HG03175 (cell line): ENCODE measurements at regions not wholly inside any gene's neighbourhood (a gene's known extent, or its start where the extent isn't known, plus 50 kb on each side); places are given as distances from the start of the nearest gene placed in this dataset.
"Not testable (repeated sequence)": the region's sequence is repeated elsewhere in the genome, so short reads cannot be mapped to it uniquely, and the experiment has no call there.

ENCODE experiments used
- ATAC-seq: cut with Tn5 transposase; IDR thresholded peaks from one replicate; pipeline ENCODE4 v1.9.1; 2021; ENCODE audit warnings: mild to moderate bottlenecking, moderate library complexity; ENCODE audit not compliant: unreplicated experiment

DNA sequence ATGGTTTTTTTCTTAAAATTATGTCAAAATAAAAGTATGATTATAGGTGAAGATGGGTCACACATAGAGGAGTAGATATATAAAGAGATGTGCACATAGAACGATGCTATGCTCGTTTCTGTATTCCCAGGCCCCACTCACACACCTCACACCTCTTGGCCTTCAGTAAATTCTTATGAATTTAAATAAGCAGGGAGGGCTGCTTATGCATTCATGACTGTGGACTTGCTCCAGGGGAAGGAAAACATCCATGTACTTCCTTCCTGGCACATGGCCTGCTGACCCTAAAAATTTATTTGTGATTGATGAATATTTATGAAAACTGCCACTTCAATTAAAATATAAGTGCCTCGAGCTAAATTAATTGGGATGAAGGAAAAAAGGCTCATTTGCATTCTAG is 1306.7 kb upstream of the TMEM132C start:
- no peak for ATAC-seq

DNA sequence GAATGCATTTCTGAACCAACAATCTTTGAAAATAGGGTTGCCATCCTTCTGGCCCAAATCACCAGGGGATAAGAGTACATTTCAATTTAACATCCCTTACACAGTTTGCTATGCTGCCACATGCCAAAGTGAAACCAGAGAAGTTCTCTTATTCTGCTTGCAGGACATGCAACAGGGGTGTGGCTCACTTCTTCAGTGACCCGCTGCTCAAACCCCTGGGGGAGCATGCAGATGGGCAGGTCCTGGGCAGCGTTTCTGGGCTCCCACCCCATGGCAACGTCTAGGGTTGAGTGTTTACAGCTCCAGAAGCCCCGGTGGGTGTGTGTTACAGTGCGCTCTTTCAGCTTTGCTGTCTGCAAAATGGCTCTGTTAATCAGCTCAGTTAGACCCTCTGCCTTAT is 1306.3 kb upstream of the TMEM132C start:
- no peak for ATAC-seq

DNA sequence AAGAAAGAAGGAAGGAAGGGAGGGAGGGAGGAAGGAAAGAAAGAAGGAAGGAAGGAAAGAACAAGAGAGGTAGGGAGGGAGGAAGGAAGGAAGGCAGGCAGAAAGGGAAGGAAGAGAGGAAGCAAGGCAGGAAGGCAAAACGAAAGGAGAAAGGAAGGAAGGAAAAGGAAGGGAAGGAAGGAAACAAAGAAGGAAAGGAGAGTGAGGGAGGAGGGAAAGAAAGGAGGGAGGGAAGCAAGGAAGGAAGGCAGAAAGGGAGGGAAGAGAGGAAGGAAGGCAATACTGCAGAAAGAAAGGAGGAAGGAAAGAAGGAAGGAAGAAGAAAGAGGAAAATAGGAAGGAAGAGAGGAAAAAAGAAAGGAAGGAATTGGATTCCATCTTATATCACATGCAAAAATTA is 1303.1 kb upstream of the TMEM132C start:
- no peak for ATAC-seq

DNA sequence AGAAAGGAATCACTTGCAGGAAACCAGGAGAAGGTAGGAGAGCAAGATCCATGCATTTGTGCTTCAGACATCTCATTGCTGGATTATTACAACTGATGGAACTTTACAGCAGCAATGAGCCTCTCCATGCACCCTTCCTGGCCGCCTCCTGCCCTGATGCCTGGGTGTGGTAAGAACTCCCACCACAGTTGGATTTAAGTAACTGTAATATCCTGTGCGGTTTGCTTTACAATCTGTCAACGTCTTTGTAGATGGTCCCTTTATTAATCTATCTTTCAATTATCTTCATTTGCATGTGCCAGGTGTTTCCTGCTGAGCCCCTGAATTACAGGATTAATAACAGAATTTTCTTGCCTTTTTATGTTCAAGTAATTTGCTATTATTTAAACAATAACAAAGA is 1300.5 kb upstream of the TMEM132C start:
- ATAC-seq: no peak

DNA sequence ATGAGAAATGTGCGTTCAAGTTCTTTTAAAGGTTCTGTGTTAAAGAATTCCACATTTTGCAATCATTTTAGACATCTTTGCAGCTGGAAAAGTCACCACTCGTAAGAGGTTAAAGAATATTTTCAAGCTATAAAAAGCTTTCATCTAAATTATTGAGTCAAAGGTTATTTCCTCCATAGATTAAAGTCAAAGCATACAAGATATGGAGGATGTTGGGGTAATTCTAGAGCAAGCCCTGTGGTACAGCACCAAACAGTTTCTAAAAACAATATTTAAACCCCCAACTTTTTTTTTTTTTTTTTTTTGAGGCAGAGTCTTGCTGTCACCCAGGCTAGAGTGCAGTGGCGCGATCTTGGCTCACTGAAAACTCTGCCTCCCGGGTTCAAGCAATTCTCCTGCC is 1299.8 kb upstream of the TMEM132C start:
- no peak for ATAC-seq

DNA sequence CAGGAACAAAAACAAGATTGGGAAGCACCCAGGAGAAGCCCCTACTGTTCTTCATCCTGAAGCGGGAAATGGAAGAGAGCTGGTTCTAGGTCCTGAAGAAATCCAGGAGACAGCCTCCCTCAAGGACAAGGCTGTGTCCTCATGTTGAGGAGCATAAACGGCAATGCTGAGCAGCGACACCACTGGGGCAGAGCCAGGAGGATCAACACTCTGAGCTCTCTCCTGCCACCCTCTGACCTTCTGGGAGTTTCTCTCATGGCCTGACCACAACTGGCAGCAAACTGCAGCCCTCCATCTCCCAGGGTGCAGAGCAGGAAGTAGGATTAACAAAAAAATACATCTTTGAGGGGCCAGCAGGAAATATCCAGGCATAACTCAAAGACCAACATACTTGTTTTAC is 1292.2 kb upstream of the TMEM132C start:
- ATAC-seq: no peak

DNA sequence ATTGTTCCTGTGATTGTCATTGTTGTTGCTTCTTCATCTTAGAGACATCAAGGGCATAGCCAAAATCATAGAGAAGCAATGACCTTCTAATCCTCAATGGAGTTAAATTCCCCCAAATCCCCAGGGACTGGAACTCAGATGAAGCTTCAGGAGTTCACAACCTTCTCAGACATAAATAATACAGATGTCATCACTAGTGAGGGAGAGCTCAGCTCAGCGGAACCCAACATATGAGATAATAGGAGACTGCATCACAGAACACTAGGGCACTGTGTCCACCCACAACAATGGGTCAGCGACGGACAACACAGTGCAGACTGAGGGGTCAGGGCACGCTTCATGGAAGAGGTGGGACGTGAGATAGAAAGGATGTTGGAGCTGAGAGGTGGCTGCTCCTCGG is 1290.4 kb upstream of the TMEM132C start:
- ATAC-seq: no peak

DNA sequence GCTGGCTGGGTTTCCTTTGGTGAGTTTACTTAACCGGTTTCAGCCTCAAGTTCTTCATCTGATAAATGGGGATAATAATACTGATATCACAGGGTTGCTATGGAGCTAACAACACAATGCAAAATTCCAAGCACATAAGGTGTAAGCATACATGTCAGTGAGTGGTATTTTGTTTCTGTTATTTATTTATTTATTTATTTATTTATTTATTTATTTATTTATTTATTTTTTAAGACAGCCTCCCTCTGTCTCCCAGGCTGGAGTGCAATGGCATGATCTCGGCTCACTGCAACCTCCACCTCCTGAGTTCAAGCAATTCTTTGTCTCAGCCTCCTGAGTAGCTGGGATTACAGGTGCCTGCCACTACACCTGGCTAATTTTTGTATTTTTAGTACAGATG is 1287.4 kb upstream of the TMEM132C start:
- ATAC-seq: not testable (repeated sequence)

DNA sequence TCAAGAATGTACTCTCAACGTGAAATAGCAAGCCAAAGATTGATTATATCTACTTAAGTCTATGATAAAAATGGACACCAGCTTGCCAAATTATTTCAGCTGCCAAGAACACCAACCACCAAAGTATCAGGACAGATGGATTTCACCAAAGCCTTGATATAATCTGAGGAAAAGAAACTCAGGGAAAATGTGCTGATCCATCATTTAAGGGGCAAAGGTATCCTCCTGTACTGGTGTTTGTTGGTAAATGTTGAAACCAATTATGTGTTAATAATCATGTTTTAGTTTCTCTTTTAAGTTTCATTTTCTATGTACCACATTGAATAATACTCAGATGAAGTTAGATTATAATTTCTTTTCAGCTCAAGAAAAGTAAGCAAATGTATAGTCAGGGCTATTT is 1284.3 kb upstream of the TMEM132C start:
- no peak for ATAC-seq

DNA sequence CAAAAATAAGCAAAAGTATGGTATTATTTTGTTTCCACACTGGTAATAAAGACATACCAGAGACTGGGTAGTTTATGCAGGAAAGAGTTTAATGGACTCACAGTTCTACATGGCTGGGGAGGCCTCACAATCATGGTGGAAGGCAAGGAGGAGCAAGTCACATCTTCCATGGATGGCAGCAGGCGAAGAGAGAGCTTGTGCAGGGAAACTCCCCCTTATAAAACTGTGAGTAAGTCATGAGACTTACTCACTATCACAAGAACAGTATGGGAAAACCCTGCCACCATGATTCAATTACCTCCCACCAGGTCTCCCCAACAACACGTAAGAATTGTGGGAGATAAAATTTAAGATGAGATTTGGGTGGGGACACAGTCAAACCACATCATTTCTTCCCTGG is 1283.2 kb upstream of the TMEM132C start:
- ATAC-seq: not testable (repeated sequence)

DNA sequence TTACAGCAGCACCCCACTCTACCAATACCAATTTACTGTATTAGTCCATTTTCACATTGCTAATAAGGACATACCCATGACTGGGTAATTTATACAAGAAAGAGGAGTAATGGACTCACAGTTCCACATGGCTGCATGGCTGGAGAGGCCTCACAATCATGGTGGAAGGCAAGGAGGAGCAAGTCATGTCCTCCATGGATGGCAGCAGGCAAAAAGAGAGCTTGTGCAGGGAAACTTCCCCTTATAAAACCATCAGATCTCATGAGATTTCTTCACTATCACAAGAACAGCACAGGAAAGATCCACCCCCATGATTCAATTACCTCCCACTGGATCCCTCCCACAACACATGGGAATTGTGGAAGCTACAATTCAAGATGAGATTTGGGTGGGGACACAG is 1281.3 kb upstream of the TMEM132C start:
- ATAC-seq: not testable (repeated sequence)

DNA sequence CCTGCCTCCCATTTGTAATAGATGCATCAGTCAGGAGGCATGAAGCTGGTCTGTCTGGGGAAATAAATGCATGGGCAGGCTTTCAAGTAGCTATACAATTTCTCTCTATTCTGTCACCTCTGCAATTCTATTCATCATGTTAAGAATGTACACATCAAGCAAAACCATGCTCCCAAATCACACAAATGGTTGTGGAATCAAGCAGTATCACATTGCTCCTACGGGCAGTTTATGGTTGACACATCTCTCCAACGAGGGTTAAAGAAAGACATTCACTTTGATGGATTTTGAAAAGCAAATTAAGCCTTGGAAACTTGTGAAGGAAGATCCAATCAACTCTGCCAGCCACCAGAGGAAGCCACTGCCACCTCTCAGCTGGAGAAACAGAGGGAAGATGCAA is 1277.4 kb upstream of the TMEM132C start:
- no peak for ATAC-seq

DNA sequence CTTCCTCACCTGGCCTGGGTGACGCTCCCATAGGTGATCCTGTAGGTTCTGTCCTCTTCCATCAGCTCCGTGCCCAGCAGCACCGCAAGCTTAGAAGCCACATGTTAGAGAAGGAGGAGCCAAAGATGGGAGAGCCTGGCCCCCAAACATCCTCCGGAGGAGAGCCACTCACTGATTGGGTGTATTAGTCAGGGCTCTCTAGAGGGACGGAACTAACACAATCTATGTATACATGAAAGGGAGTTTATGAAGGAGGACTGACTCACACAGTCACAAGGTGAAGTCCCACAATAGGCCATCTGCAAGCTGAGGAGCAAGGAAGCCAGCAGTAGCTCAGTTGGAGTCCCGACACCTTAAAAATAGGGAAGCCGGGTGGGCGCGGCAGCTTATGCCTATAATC is 1273.1 kb upstream of the TMEM132C start:
- no peak for ATAC-seq

DNA sequence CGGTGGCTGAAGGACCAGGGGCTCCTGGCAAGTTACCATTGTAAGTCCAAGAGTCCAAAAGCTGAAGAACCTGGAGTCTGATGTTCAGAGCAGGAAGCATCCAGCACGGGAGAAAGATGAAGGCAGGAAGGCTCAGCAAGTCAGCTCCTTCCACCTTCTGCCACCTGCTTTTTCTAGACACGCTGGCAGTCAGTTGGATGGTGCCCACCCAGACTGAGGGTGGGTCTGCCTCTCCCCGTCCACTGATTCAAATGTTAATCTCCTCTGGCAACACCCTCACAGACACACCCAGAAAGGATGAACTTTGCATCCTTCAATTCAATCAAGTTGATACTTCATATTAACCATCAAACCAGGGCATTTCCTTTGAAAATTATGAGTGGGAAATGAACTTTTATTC is 1272.4 kb upstream of the TMEM132C start:
- no peak for ATAC-seq

DNA sequence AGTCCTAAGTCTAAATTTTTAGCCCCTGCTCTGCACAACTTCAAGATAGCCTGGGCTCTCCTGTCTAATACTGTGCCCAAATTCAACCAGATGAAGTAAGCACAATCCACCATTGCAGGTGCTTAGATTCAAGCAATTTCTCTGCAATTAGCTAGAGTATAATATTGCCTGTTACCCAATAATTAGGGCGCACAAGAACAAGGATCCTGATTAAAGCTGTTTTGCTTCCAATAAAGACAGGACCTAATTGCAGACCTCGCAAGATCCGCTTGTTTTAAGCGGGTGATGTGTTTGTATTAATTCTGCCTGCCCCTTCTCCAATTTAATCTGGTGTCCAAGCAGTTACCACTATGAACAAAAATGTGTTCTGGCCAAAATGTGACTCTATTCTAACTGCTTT is 1268.9 kb upstream of the TMEM132C start:
- ATAC-seq: no peak

DNA sequence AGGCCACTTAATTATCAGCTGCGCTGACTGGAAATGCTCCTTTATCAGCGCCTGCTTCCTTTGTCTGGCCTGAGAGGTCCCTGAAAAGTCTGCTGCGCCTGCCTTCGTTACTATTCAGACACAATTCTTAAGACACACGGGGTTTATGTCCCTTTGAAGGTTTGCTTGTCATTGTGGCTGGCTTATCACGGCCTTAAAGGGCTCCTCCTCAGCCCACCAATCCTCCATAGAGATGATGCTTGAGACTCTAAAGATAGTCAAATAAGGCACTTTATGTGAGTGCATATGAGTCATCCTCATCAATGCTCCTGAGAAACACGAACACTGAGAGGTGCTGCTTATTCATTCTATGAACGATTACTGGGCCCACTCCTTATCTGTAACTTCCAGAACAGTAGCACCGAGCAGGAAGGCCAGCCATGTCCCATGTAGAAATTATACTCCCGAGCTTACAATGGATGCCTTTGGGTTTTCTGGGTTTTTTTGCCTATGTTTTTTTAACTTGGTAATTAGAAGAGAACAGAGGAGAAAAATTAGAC is 1268.2 kb upstream of the TMEM132C start:
- ATAC-seq: no peak

DNA sequence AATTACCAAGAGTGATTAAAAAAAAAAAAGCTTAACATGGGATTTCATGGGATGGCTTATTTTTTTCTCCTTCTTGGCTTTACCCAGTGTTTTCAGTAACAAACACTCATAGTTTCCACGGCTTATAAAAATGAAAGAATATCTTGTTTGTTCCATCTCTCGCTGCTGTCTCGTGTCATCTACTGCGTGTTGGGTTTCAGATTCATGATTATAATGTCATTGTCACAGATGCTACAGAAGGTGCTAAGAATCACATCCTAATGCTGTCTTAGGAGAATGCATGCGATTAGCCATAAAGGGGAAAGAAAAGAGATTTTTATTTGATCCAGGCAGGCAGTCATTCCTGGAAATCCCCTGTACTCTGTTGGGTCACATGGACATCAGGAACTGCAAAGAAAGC is 1267.6 kb upstream of the TMEM132C start:
- no peak for ATAC-seq

DNA sequence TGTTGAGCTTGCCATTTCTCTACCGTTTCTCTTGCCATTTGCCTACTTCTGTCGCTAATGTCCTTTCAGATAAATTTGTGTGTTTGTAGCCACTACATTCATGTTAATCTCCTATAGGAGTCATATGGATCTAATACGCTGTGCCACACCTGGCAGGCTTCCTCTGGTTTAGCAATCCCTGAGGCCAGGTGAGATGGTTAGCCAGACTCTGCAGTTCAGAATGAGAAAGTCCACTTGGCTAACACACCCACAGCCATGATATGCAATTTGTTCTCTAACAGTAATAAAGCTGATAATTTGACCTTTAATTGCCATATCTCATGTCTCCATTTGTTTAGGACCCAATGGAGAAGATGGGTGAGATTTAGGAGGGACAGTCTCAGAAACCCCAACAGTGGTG is 1261.6 kb upstream of the TMEM132C start:
- ATAC-seq: no peak

DNA sequence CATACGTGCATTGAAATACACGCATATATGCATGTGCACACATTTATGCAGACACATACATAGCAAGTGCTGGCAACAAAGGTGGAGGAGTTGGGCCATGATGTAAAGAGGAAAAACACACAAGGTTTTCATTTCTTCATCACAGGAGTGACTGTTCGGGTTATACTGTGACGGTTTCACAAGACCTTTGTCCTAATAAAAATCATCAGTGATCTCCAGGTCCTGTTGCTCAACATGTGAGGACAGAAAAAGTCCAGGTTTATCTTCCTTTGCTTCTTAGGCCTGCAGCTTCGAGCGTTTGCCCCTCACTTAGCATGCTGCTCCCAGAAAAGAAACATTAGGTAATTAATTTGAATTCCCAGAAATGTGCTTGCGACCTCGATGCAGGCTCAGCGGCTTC is 1260.0 kb upstream of the TMEM132C start:
- ATAC-seq: no peak

DNA sequence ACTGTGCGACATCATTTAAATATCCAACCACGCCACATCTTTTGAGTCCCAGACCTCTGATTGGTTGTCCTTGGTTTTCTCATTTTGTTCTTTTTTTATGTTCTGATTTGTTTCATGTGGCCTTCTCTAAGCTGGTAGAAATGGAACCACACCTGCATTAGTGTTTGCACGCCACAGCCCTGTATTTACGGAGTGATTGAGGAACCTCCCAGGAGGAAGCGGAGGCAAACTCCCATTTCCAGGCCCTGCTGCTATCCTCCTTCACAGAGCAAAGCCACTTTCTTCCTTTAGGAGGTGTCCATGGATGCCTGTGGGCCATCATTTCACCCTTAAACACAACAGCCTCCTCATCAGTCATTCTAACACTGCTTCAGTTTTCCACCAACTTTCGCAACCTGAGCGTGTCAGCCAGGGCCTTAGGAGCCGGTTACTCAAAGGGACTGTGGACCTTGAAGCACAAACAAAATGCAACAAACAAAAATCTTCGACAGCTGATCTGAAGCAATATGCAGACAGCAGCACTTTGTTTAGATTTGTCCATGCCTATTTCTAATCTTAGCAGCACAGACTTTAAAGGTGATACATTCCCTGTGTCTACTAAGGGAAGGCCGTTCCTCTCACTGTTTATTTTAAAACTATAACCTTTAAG is 1258.1 kb upstream of the TMEM132C start:
- no peak for ATAC-seq

DNA sequence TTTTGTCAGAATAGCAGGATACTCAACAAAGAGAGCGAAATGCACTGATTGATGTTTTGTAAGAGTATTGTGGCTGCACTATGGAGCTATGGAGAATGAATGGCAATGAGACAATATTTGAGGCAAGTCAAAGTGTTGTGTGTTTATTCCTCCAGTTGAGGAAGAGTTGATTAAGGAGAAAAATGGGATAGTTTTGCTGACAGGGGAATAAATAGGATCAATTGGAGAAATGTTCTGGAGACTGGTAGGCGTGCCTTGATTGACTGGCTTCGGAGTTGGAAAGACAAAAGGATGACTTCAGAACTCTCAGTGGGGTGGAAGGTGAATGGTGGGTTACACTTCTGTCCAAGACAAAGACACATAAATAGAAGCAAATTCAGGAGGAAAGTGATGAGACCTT is 1254.9 kb upstream of the TMEM132C start:
- ATAC-seq: no peak

DNA sequence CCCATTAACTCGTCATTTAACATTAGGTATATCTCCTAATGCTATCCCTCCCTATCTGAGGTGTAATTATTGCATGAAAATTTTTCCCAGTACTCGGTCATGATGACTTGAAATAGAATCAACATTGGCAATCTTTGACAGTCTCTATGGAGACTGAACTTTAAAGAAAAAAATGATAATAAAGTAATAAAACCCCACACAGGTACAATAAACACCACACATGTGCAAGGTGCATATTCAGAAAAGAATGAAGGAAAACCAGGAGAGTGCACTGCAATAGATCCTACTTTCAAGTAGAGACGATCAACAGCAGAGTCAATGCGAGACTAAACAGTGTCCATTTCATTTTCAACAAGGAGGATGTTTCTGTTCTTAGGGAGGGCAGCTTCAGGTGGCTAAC is 1253.8 kb upstream of the TMEM132C start:
- no peak for ATAC-seq

DNA sequence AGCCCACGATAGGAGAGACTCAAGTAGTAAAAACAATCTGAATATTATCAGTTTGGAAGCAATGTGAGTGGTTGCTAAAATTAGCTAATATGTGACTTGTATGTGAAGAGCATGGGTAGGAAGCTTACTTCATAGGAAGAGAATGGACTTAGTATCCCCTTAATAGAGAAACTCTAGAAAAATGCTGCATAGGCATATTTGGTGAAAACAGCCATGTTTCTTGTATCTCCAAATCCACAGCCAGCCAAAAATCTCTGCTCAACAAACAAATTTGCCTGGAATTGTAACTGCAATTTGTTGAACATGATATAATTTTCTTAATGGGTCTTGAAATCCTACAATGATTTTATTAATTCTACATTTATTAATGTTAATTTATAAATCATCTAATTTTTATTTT is 1252.9 kb upstream of the TMEM132C start:
- no peak for ATAC-seq
